SK-N-SH (cell line): ENCODE measurements at regions not wholly inside any gene's neighbourhood (a gene's known extent, or its start where the extent isn't known, plus 50 kb on each side); places are given as distances from the start of the nearest gene placed in this dataset.

Experiments
- CTCF ChIA-PET: fragments of 300-600, 350-600 bp; formaldehyde crosslinking; extraction: SDS; loops from one replicate; lab custom pipeline; 2021; lab: Yijun Ruan, JAX
- POLR2A ChIA-PET: fragments of 350-600 bp; sonication (Branson Sonifier 250); formaldehyde crosslinking; extraction: SDS; loops from one replicate; lab custom pipeline; 2020; ENCODE audit warnings: antibody characterized with exemption, inconsistent platforms; lab: Yijun Ruan, JAX
- DNase-seq: peaks from one replicate; pipeline ENCODE4 v3.0.0; 2012
- H2AFZ ChIP-seq: fragments of 200-600 bp; sonication (generic); 2 replicates; pipeline ENCODE4 v1.8.1; 2016; ENCODE audit warnings: antibody characterized with exemption, mild to moderate bottlenecking, low read depth
- H3F3A ChIP-seq: fragments of 200-600 bp; sonication (generic); replicated peaks from 2 replicates; pipeline ENCODE3; 2016; ENCODE audit warnings: antibody characterized with exemption, mild to moderate bottlenecking; ENCODE audit not compliant: insufficient read depth
- H3K27ac ChIP-seq, 2 experiments: fragments of 200-500 bp in 1 of 2; fragments of 200-600 bp in 1 of 2; sonication (Bioruptor generic) in 1 of 2; sonication (generic), shearing (Covaris generic) in 1 of 2; 2 replicates each; pipeline versions ENCODE4 v1.5.1 to v1.6.1; 2014 to 2016; ENCODE audit warnings: low read depth in 2 of 2, inconsistent platforms in 1 of 2, low read length in 1 of 2, mild to moderate bottlenecking in 1 of 2, mixed read lengths in 1 of 2
- H3K27me3 ChIP-seq: fragments of 200-600 bp; sonication (generic), shearing (Covaris generic); 2 replicates; pipeline ENCODE4 v1.6.1; 2016; ENCODE audit warnings: mixed run types; ENCODE audit not compliant: insufficient read depth
- H3K36me3 ChIP-seq, 2 experiments: fragments of 200-500 bp in 1 of 2; fragments of 200-600 bp in 1 of 2; sonication (Bioruptor generic) in 1 of 2; sonication (generic) in 1 of 2; replicated peaks in 1 of 2; 2 replicates each; pipeline versions ENCODE3 to v1.5.1; 2014 to 2016; ENCODE audit warnings: low read length in 1 of 2, mild to moderate bottlenecking in 1 of 2; ENCODE audit not compliant: insufficient read depth in 2 of 2, control insufficient read depth in 1 of 2
- H3K4me1 ChIP-seq, 2 experiments: fragments of 200-500 bp in 1 of 2; fragments of 200-600 bp in 1 of 2; sonication (Bioruptor generic) in 1 of 2; sonication (generic), shearing (Covaris generic) in 1 of 2; 2 replicates each; pipeline versions ENCODE4 v1.5.1 to v1.6.1; 2014 to 2016; ENCODE audit warnings: low read depth in 1 of 2, low read length in 1 of 2, mixed run types in 1 of 2; ENCODE audit not compliant: insufficient read depth in 2 of 2, control insufficient read depth in 1 of 2
- H3K4me2 ChIP-seq: fragments of 200-600 bp; sonication (generic), shearing (Covaris generic); 2 replicates; pipeline ENCODE4 v1.6.1; 2017; ENCODE audit warnings: mixed run types
- H3K4me3 ChIP-seq, 2 experiments: fragments of 200-500 bp in 1 of 2; fragments of 200-600 bp in 1 of 2; sonication (Bioruptor generic) in 1 of 2; sonication (generic), shearing (Covaris generic) in 1 of 2; 2 replicates each; pipeline versions ENCODE4 v1.5.1 to v1.8.1; 2014 to 2016; ENCODE audit warnings: low read depth in 2 of 2, inconsistent platforms in 1 of 2, low read length in 1 of 2, mild to moderate bottlenecking in 1 of 2, mixed read lengths in 1 of 2, moderate library complexity in 1 of 2
- H3K79me2 ChIP-seq: fragments of 200-600 bp; sonication (generic); 2 replicates; pipeline ENCODE4 v1.8.1; 2017; ENCODE audit warnings: mild to moderate bottlenecking; ENCODE audit not compliant: insufficient read depth
- H3K9ac ChIP-seq: fragments of 200-600 bp; sonication (generic); 2 replicates; pipeline ENCODE4 v1.6.1; 2017; ENCODE audit warnings: mixed run types
- H3K9me2 ChIP-seq: fragments of 200-600 bp; sonication (generic); 2 replicates; pipeline ENCODE4 v1.6.1; 2017; ENCODE audit warnings: mixed run types
- H3K9me3 ChIP-seq: fragments of 200-600 bp; sonication (generic); 2 replicates; pipeline ENCODE4 v1.6.1; 2017; ENCODE audit warnings: mixed run types, mild to moderate bottlenecking, moderate library complexity
- H4K20me1 ChIP-seq: fragments of 200-600 bp; sonication (generic); 2 replicates; pipeline ENCODE4 v1.6.1; 2017; ENCODE audit warnings: mild to moderate bottlenecking, mixed run types; ENCODE audit not compliant: insufficient read depth
- ELF1 ChIP-seq: IDR thresholded peaks from 2 replicates; pipeline ENCODE4 v1.4.0; 2012
- EP300 ChIP-seq, 2 experiments: IDR thresholded peaks; 2 replicates each; pipeline versions ENCODE4 v1.4.0 to v1.6.1; 2012; ENCODE audit warnings: borderline replicate concordance in 1 of 2, low read depth in 1 of 2, low read length in 1 of 2
- EZH2phosphoT487 ChIP-seq: fragments of 200-600 bp; sonication (generic); IDR thresholded peaks from 2 replicates; pipeline ENCODE4 v1.6.1; 2017; ENCODE audit warnings: low read depth, mixed run types, mild to moderate bottlenecking, antibody characterized with exemption, moderate library complexity, borderline replicate concordance
- GABPA ChIP-seq: IDR thresholded peaks from 2 replicates; pipeline ENCODE4 v1.4.0; 2012; ENCODE audit warnings: low read depth, mild to moderate bottlenecking
- GATA2 ChIP-seq: sonication (generic); formaldehyde crosslinking; IDR thresholded peaks from 2 replicates; pipeline ENCODE4 v1.5.0; 2020; ENCODE audit warnings: mild to moderate bottlenecking, missing genetic modification reagents
- IRF3 ChIP-seq: fragments of 150-350 bp; IDR thresholded peaks from 2 replicates; pipeline ENCODE4 v1.6.1; 2016; ENCODE audit warnings: mild to moderate bottlenecking, low read depth, low read length
- POLR2AphosphoS5 ChIP-seq: IDR thresholded peaks from 2 replicates; pipeline ENCODE4 v1.6.1; 2012; ENCODE audit warnings: low read depth, low read length
- RCOR1 ChIP-seq: fragments of 150-350 bp; IDR thresholded peaks from 2 replicates; pipeline ENCODE4 v1.6.1; 2017; ENCODE audit warnings: antibody characterized with exemption, low read length
- REST ChIP-seq: IDR thresholded peaks from 2 replicates; pipeline ENCODE4 v1.6.1; 2012; ENCODE audit warnings: mild to moderate bottlenecking, low read depth, low read length, moderate library complexity
- RFX5 ChIP-seq: IDR thresholded peaks from 2 replicates; pipeline ENCODE4 v1.6.1; 2012; ENCODE audit warnings: mild to moderate bottlenecking, improper control_type of control experiment, low read length
- SMC3 ChIP-seq: IDR thresholded peaks from 2 replicates; pipeline ENCODE4 v1.6.1; 2012; ENCODE audit warnings: low read depth, low read length, improper control_type of control experiment
- YY1 ChIP-seq: IDR thresholded peaks from 2 replicates; pipeline ENCODE4 v1.4.0; 2012; ENCODE audit warnings: low read depth, mild to moderate bottlenecking
- ZBTB33 ChIP-seq: IDR thresholded peaks from 2 replicates; pipeline ENCODE4 v1.4.0; 2012; ENCODE audit warnings: low read depth, borderline replicate concordance
- WGBS: methylation state at CpG from one replicate; pipeline ENCODE4 v1.1.6; 2017; ENCODE audit warnings: low lambda C conversion rate; 5-methylcytosine and 5-hydroxymethylcytosine counted together

- CTCF ChIA-PET: no interaction called here
- Histone ChIP-seq H3K79me2 (no peaks in the 10 kb centered on the region), H3K27ac (no peak overlapping the region), H4K20me1 (no peaks in the 10 kb centered on the region), H3K9ac (no peak overlapping the region), H3K4me1 (no peaks in the 10 kb centered on the region)
- TF ChIP-seq YY1: no peak
- no peak for TF ChIP-seq RCOR1
- no peak for TF ChIP-seq GABPA
- no peak for TF ChIP-seq REST
- no peak for TF ChIP-seq ZBTB33
- TF ChIP-seq SMC3: no peak
- TF ChIP-seq GATA2 (CRISPR knock-in tag): no peak
- TF ChIP-seq RFX5: no peak
- TF ChIP-seq POLR2AphosphoS5: no peak
- no peak for TF ChIP-seq ELF1
- TF ChIP-seq EP300 (IDR thresholded peaks at IDR 0.05; ENCODE audit: borderline replicate concordance in 1 of 2, low read depth in 1 of 2, low read length in 1 of 2): no peak
- no peak for TF ChIP-seq EZH2phosphoT487
- no peak for TF ChIP-seq IRF3
- TF ChIP-seq, all 33 proteins: peak for 0
- no peak for DNase-seq
- H2AFZ ChIP-seq: no peak overlapping the region
- no peaks in the 10 kb centered on the region for H3K36me3 ChIP-seq
- no peaks in the 10 kb centered on the region for H3K9me2 ChIP-seq
- H3K9me3 ChIP-seq: no peaks in the 10 kb centered on the region
- POLR2A ChIA-PET: no interaction called here
- H3K4me2 ChIP-seq: no peak overlapping the region
- H3F3A ChIP-seq: no peaks in the 10 kb centered on the region
- H3K27me3 ChIP-seq: no peaks in the 10 kb centered on the region
- WGBS: 38% methylated on average over 5 of the region's 5 CpGs
- H3K4me3 ChIP-seq: no peak overlapping the region
These were observed 504.9 kb downstream of the C4orf33 start for GRCh38 chr4:129600898-129601297.
